ENCODE measurements at regions not wholly inside any gene's neighbourhood (a gene's known extent, or its start where the extent isn't known, plus 50 kb on each side); places are given as distances from the start of the nearest gene placed in this dataset.

GRCh38 chr1:29548091-29548490 is 311.8 kb downstream of the PTPRU start:
- Histone ChIP-seq H3K27me3 (ENCODE audit: control insufficient read depth in 1 of 2, insufficient read depth in 2 of 2, low read length in 2 of 2) (peaks cover 0 to 7% of the 10 kb centered on the region in 2 donors), H3K9me3 (ENCODE audit: low read length) (no peaks in the 10 kb centered on the region), H3K36me3 (ENCODE audit: insufficient read depth, low read length) (no peaks in the 10 kb centered on the region), H3K4me1 (ENCODE audit: insufficient read depth, low read length) (no peaks in the 10 kb centered on the region), H3K27ac (ENCODE audit: low read depth, low read length) (no peak overlapping the region), H3K4me3 (ENCODE audit: low read depth in 1 of 2, low read length in 2 of 2) (no peak overlapping the region), H3K9ac (ENCODE audit: low read length) (no peak overlapping the region)

- Histone ChIP-seq H3K36me3 (ENCODE audit: insufficient read depth, low read length) (no peaks in the 10 kb centered on the region), H3K4me1 (ENCODE audit: insufficient read depth, low read length) (no peaks in the 10 kb centered on the region), H3K4me3 (ENCODE audit: low read depth in 1 of 2, low read length in 2 of 2) (no peak overlapping the region), H3K9ac (ENCODE audit: low read length) (no peak overlapping the region), H3K27me3 (ENCODE audit: control insufficient read depth in 1 of 2, insufficient read depth in 2 of 2, low read length in 2 of 2) (peaks cover 0 to 7% of the 10 kb centered on the region in 2 donors), H3K9me3 (ENCODE audit: low read length) (no peaks in the 10 kb centered on the region), H3K27ac (ENCODE audit: low read depth, low read length) (no peak overlapping the region)
Observed at GRCh38 chr1:29547300-29547699, 311.0 kb downstream of the PTPRU start.

GRCh38 chr1:29546496-29546895 is 310.2 kb downstream of the PTPRU start:
- peaks cover 0 to 7% of the 10 kb centered on the region in 2 donors for H3K27me3 ChIP-seq (ENCODE audit: control insufficient read depth in 1 of 2, insufficient read depth in 2 of 2, low read length in 2 of 2)
- H3K9me3 ChIP-seq (ENCODE audit: low read length): no peaks in the 10 kb centered on the region
- H3K36me3 ChIP-seq (ENCODE audit: insufficient read depth, low read length): no peaks in the 10 kb centered on the region
- no peak overlapping the region for H3K4me3 ChIP-seq (ENCODE audit: low read depth in 1 of 2, low read length in 2 of 2)
- H3K27ac ChIP-seq (ENCODE audit: low read depth, low read length): no peak overlapping the region
- no peak overlapping the region for H3K9ac ChIP-seq (ENCODE audit: low read length)
- no peaks in the 10 kb centered on the region for H3K4me1 ChIP-seq (ENCODE audit: insufficient read depth, low read length)

GRCh38 chr1:29544406-29544805 is 308.1 kb downstream of the PTPRU start:
- no peak overlapping the region for H3K4me3 ChIP-seq (ENCODE audit: low read depth in 1 of 2, low read length in 2 of 2)
- no peaks in the 10 kb centered on the region for H3K36me3 ChIP-seq (ENCODE audit: insufficient read depth, low read length)
- H3K27me3 ChIP-seq (ENCODE audit: control insufficient read depth in 1 of 2, insufficient read depth in 2 of 2, low read length in 2 of 2): no peaks in the 10 kb centered on the region
- H3K9ac ChIP-seq (ENCODE audit: low read length): no peak overlapping the region
- no peak overlapping the region for H3K27ac ChIP-seq (ENCODE audit: low read depth, low read length)
- H3K9me3 ChIP-seq (ENCODE audit: low read length): no peaks in the 10 kb centered on the region
- no peaks in the 10 kb centered on the region for H3K4me1 ChIP-seq (ENCODE audit: insufficient read depth, low read length)

- H3K27ac ChIP-seq (ENCODE audit: low read depth, low read length): no peak overlapping the region
- no peaks in the 10 kb centered on the region for H3K36me3 ChIP-seq (ENCODE audit: insufficient read depth, low read length)
- no peaks in the 10 kb centered on the region for H3K9me3 ChIP-seq (ENCODE audit: low read length)
- H3K27me3 ChIP-seq (ENCODE audit: control insufficient read depth in 1 of 2, insufficient read depth in 2 of 2, low read length in 2 of 2): no peaks in the 10 kb centered on the region
- no peak overlapping the region for H3K9ac ChIP-seq (ENCODE audit: low read length)
- H3K4me1 ChIP-seq (ENCODE audit: insufficient read depth, low read length): no peaks in the 10 kb centered on the region
- H3K4me3 ChIP-seq (ENCODE audit: low read depth in 1 of 2, low read length in 2 of 2): no peak overlapping the region
Observed at GRCh38 chr1:29543586-29543985, 307.3 kb downstream of the PTPRU start.

DNA sequence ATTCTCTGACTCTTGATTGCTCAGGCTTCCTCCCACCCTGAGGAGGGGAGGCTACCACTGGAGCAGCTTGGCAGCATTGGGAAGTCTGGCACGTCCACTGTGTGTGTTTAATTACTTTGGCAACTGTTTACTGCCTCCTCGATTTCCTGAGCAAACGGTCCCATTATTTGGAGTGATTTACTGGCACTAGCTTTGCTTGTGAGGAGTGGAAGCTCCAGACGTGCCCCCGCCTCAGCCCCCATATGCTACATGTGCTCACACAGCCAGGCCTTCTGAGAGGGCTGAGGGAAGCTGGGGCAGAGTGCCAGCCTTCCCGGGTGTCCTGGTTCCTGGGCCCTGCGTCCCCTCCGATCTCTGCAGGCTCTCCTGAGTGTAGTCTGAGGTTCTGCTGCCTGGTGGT is 306.2 kb downstream of the PTPRU start:
- Histone ChIP-seq H3K4me1 (ENCODE audit: insufficient read depth, low read length) (no peaks in the 10 kb centered on the region), H3K27me3 (ENCODE audit: control insufficient read depth in 1 of 2, insufficient read depth in 2 of 2, low read length in 2 of 2) (no peaks in the 10 kb centered on the region), H3K27ac (ENCODE audit: low read depth, low read length) (no peak overlapping the region), H3K9ac (ENCODE audit: low read length) (no peak overlapping the region), H3K36me3 (ENCODE audit: insufficient read depth, low read length) (no peaks in the 10 kb centered on the region), H3K9me3 (ENCODE audit: low read length) (no peaks in the 10 kb centered on the region), H3K4me3 (ENCODE audit: low read depth in 1 of 2, low read length in 2 of 2) (no peak overlapping the region)

DNA sequence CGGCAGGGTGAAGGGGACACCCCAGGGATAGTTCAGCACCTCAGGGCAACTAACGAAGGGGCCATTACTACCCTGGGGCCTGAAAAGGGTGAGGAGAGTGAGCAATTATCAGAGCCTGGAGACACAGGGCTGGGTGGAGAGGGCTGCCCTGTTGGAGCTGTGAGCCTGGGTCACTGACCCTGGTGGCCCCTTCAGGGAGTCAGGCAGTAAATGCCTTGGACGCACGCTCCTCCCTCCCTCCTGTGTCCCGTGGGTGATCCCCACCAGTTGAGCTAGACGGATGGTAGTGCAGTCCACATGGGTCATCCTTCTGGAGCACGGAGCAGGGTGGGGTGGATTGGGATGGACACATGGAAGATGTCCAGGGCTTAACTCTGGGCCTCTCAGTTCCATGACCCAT is 305.3 kb downstream of the PTPRU start:
- Histone ChIP-seq H3K27me3 (ENCODE audit: control insufficient read depth in 1 of 2, insufficient read depth in 2 of 2, low read length in 2 of 2) (no peaks in the 10 kb centered on the region), H3K4me1 (ENCODE audit: insufficient read depth, low read length) (no peaks in the 10 kb centered on the region), H3K36me3 (ENCODE audit: insufficient read depth, low read length) (no peaks in the 10 kb centered on the region), H3K27ac (ENCODE audit: low read depth, low read length) (no peak overlapping the region), H3K4me3 (ENCODE audit: low read depth in 1 of 2, low read length in 2 of 2) (no peak overlapping the region), H3K9ac (ENCODE audit: low read length) (no peak overlapping the region), H3K9me3 (ENCODE audit: low read length) (no peaks in the 10 kb centered on the region)

DNA sequence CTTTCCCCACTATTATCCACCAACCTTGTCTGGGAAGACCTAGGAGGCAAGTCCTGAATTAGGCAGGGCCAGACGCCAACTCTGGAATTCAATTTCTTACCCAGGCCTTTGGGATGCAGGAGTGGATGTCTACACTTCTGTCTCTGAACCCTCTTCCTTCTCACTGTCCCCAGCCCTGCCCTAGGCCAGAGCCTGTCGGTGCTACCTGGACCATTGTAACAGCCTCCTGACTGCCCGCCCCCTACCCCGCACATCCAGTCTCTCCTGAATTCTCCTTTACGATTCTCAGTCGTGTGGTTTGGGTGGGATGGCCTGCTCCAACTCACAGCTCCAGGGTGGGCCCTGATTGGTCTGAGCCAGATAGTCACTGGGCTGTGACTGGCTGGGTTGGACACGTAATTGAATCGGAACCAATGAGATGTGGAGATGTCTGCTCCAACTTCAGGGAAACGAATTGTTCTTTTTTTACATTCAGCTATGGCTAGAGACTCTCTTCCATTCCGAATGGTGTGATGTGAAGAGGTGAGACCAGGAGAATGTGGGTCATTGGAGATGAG is 304.6 kb downstream of the PTPRU start:
- Histone ChIP-seq H3K9me3 (ENCODE audit: low read length) (no peaks in the 10 kb centered on the region), H3K27me3 (ENCODE audit: control insufficient read depth in 1 of 2, insufficient read depth in 2 of 2, low read length in 2 of 2) (no peaks in the 10 kb centered on the region), H3K4me3 (ENCODE audit: low read depth in 1 of 2, low read length in 2 of 2) (no peak overlapping the region), H3K9ac (ENCODE audit: low read length) (no peak overlapping the region), H3K27ac (ENCODE audit: low read depth, low read length) (no peak overlapping the region), H3K4me1 (ENCODE audit: insufficient read depth, low read length) (no peaks in the 10 kb centered on the region), H3K36me3 (ENCODE audit: insufficient read depth, low read length) (no peaks in the 10 kb centered on the region)

DNA sequence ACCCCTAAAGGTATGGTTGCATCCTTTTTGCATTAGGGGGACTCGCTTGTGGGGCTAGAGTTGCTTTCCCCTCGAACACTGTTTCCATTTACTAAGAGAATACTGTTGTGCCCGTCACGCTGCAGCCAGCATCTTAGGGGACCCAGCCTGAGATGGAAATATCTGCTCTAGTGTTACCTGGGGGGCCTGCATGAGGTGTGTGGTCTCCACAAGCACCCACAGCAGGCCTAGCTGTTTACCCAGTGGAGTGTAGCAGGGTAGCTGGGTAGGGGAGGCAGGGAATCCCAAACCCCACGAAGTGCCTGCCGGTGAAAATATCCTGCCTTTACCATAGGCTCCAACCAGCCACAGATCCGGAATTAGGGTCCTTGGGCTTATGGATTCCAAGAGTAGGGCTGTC is 303.6 kb downstream of the PTPRU start:
- Histone ChIP-seq H3K36me3 (ENCODE audit: insufficient read depth, low read length) (no peaks in the 10 kb centered on the region), H3K9ac (ENCODE audit: low read length) (no peak overlapping the region), H3K27me3 (ENCODE audit: control insufficient read depth in 1 of 2, insufficient read depth in 2 of 2, low read length in 2 of 2) (no peaks in the 10 kb centered on the region), H3K9me3 (ENCODE audit: low read length) (no peaks in the 10 kb centered on the region), H3K4me1 (ENCODE audit: insufficient read depth, low read length) (no peaks in the 10 kb centered on the region), H3K27ac (ENCODE audit: low read depth, low read length) (no peak overlapping the region), H3K4me3 (ENCODE audit: low read depth in 1 of 2, low read length in 2 of 2) (no peak overlapping the region)

- Histone ChIP-seq H3K27me3 (ENCODE audit: control insufficient read depth in 1 of 2, insufficient read depth in 2 of 2, low read length in 2 of 2) (no peaks in the 10 kb centered on the region), H3K4me3 (ENCODE audit: low read depth in 1 of 2, low read length in 2 of 2) (no peak overlapping the region)
Observed at GRCh38 chr1:29538586-29538985, 302.3 kb downstream of the PTPRU start.

DNA sequence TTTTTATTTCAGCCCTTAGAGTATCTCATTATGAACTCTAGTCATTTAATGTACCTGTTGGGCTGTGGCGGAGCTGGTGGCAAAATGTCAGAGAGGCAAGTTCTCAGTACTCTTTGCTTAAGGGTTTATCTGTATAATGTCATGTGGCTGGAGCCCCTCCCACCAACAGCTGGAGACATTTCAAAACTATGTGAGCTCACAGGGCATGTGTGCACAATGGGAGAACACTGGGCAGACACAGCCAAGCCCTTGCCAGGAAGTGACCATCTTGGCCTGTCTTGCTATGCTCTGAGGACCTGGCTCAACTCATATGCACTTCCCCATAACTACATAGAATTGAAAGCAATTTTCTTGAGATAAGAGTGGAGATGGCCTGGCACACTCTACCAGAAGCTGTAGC is 296.4 kb downstream of the PTPRU start:
- Histone ChIP-seq H3K9me3 (ENCODE audit: low read length) (no peaks in the 10 kb centered on the region), H3K27ac (ENCODE audit: low read depth, low read length) (no peak overlapping the region), H3K27me3 (ENCODE audit: control insufficient read depth in 1 of 2, insufficient read depth in 2 of 2, low read length in 2 of 2) (no peaks in the 10 kb centered on the region), H3K4me3 (ENCODE audit: low read depth in 1 of 2, low read length in 2 of 2) (no peak overlapping the region), H3K4me1 (ENCODE audit: insufficient read depth, low read length) (no peaks in the 10 kb centered on the region), H3K36me3 (ENCODE audit: insufficient read depth, low read length) (no peaks in the 10 kb centered on the region), H3K9ac (ENCODE audit: low read length) (no peak overlapping the region)

More at GRCh38 chr1:29538586-29538985, 302.3 kb downstream of the PTPRU start:
- no peak overlapping the region for H3K27ac ChIP-seq (ENCODE audit: low read depth, low read length)
- H3K9ac ChIP-seq (ENCODE audit: low read length): no peak overlapping the region
- no peaks in the 10 kb centered on the region for H3K36me3 ChIP-seq (ENCODE audit: insufficient read depth, low read length)
- no peaks in the 10 kb centered on the region for H3K9me3 ChIP-seq (ENCODE audit: low read length)
- no peaks in the 10 kb centered on the region for H3K4me1 ChIP-seq (ENCODE audit: insufficient read depth, low read length)

DNA sequence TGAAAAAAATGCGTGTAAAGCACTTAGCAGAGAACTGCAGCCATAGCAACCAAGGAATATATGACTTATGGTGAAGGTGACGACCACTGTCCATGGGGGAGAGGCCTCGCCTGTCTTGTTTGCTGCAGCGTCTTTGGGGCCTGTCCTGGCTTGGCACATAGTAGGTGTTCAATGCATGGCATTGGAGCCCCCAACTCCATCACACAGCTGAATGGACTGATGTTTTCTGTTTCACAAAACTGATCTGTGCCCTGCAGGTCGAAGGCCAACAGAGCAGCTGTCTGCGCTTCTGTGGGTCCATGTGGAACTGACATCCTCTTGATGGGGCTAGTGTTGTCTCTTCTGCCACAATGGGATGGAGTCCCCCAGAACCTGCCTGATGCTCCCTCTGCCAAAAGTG is 296.0 kb downstream of the PTPRU start:
- H3K27ac ChIP-seq (ENCODE audit: low read depth, low read length): no peak overlapping the region
- H3K4me1 ChIP-seq (ENCODE audit: insufficient read depth, low read length): no peaks in the 10 kb centered on the region
- no peaks in the 10 kb centered on the region for H3K27me3 ChIP-seq (ENCODE audit: control insufficient read depth in 1 of 2, insufficient read depth in 2 of 2, low read length in 2 of 2)
- H3K9ac ChIP-seq (ENCODE audit: low read length): no peak overlapping the region
- no peaks in the 10 kb centered on the region for H3K36me3 ChIP-seq (ENCODE audit: insufficient read depth, low read length)
- no peaks in the 10 kb centered on the region for H3K9me3 ChIP-seq (ENCODE audit: low read length)
- H3K4me3 ChIP-seq (ENCODE audit: low read depth in 1 of 2, low read length in 2 of 2): no peak overlapping the region

Measured in muscle layer of colon (tissue), 2 donors.